ENCODE measurements at regions not wholly inside any gene's neighbourhood (a gene's known extent, or its start where the extent isn't known, plus 50 kb on each side); places are given as distances from the start of the nearest gene placed in this dataset.

GRCh38 chr7:33692956-33693355, 212.4 kb upstream of the BMPER start:
- POLR2A ChIA-PET: interaction anchor here (0.7 kb wide), 1 partner anchor 207 kb away, joined by 4 read pairs; no protein-coding TSS in a partner anchor
- Histone ChIP-seq H4K20me1 (replicated peaks; ENCODE audit: control insufficient read depth, insufficient read depth, low read length) (no peaks in the 10 kb centered on the region), H2AFZ (ENCODE audit: low read depth, low read length) (no peak overlapping the region), H3K27me3 (ENCODE audit: control insufficient read depth in 2 of 2, insufficient read depth in 2 of 2, low read length in 2 of 2) (no peaks in the 10 kb centered on the region), H3K79me2 (ENCODE audit: control insufficient read depth, insufficient read depth, low read length) (no peaks in the 10 kb centered on the region), H3K27ac (ENCODE audit: extremely low read depth, low read depth, low read length) (no peak overlapping the region), H3K36me3 (ENCODE audit: control insufficient read depth, insufficient read depth, low read length) (no peaks in the 10 kb centered on the region), H3K4me3 (no peak overlapping the region), H3K4me1 (replicated peaks in 1 of 2; ENCODE audit: control insufficient read depth in 2 of 2, insufficient read depth in 2 of 2, low read length in 2 of 2) (no peaks in the 10 kb centered on the region), H3K9me3 (replicated peaks; ENCODE audit: control insufficient read depth, insufficient read depth, low read depth, low read length) (no peaks in the 10 kb centered on the region), H3K9me1 (ENCODE audit: control insufficient read depth, insufficient read depth, low read length) (no peaks in the 10 kb centered on the region), H3K9ac (ENCODE audit: insufficient read depth in 1 of 2, low read depth in 2 of 2, low read length in 2 of 2) (no peak overlapping the region), H3K4me2 (ENCODE audit: insufficient read depth, low read length) (no peak overlapping the region)
- intact Hi-C loops (cut with micrococcal nuclease): no loop called here
- in situ Hi-C loops (cut with MboI): no loop called here
- no TSS peak for BruUV-seq (replicated peaks)
- CTCF ChIA-PET (ENCODE audit: low intra/inter-chr PET ratio): no interaction called here
- no peak for DNase-seq (ENCODE audit: extremely low read depth in 1 of 4, low spot score in 3 of 4)
- TF ChIP-seq ZNF740 (CRISPR knock-in tag; IDR thresholded peaks at IDR 0.05) (no peak), ZNF740 (tag; IDR thresholded peaks at IDR 0.05) (no peak), ZNF707 (CRISPR knock-in tag; conservative IDR thresholded peaks at IDR 0.05) (no peak), ZBTB8A (IDR thresholded peaks at IDR 0.05; ENCODE audit: partially characterized antibody) (no peak), SMARCA4 (IDR thresholded peaks at IDR 0.05) (no peak), NCOR1 (IDR thresholded peaks at IDR 0.05) (no peak), STAG1 (CRISPR knock-in tag; IDR thresholded peaks at IDR 0.05; ENCODE audit: borderline replicate concordance) (no peak), ZC3H8 (IDR thresholded peaks at IDR 0.05) (no peak), ZNF274 (IDR thresholded peaks at IDR 0.05; ENCODE audit: borderline replicate concordance, low read depth, low read length) (no peak), KLF13 (tag; IDR thresholded peaks at IDR 0.05; ENCODE audit: borderline replicate concordance, low read depth) (no peak), SREBF2 (CRISPR knock-in tag; IDR thresholded peaks at IDR 0.05) (no peak)
- TF ChIP-seq, protein P1, sequence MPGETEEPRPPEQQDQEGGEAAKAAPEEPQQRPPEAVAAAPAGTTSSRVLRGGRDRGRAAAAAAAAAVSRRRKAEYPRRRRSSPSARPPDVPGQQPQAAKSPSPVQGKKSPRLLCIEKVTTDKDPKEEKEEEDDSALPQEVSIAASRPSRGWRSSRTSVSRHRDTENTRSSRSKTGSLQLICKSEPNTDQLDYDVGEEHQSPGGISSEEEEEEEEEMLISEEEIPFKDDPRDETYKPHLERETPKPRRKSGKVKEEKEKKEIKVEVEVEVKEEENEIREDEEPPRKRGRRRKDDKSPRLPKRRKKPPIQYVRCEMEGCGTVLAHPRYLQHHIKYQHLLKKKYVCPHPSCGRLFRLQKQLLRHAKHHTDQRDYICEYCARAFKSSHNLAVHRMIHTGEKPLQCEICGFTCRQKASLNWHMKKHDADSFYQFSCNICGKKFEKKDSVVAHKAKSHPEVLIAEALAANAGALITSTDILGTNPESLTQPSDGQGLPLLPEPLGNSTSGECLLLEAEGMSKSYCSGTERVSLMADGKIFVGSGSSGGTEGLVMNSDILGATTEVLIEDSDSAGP (CRISPR knock-in tag; IDR thresholded peaks at IDR 0.05): no peak
- WGBS (ENCODE audit: insufficient coverage, low coverage, missing lambda C conversion rate): 0% methylated on average over 4 of the region's 4 CpGs
- FAIRE-seq: no peak
- ATAC-seq: no peak
